IMR-90 (cell line): ENCODE measurements at regions not wholly inside any gene's neighbourhood (a gene's known extent, or its start where the extent isn't known, plus 50 kb on each side); places are given as distances from the start of the nearest gene placed in this dataset.

Source experiments
- ATAC-seq: fragments of 200-7000 bp; cut with Tn5 transposase; 2 replicates; pipeline ENCODE4 v1.9.1; 2020; ENCODE audit warnings: low read depth, mild to moderate bottlenecking, moderate library complexity
- BruUV-seq: library from RNA; stranded (reverse); fragments of 400-500 nt; replicated peaks from 2 replicates; lab custom pipeline; 2021; lab: Mats Ljungman, UMichigan
- CTCF ChIA-PET: fragments of 300-600 bp; formaldehyde crosslinking; extraction: SDS; loops from one replicate; lab custom pipeline; 2021; ENCODE audit warnings: antibody characterized with exemption; lab: Yijun Ruan, JAX
- POLR2A ChIA-PET: fragments of 300-600 bp; sonication (Branson Sonifier 250); formaldehyde crosslinking; loops from one replicate; lab custom pipeline; 2022; ENCODE audit warnings: antibody characterized with exemption; ENCODE audit not compliant: unreplicated experiment; lab: Charles Lee
- DNase-seq: peaks from one replicate; pipeline ENCODE4 v3.0.0; 2013
- H2AFZ ChIP-seq: replicated peaks from 2 replicates; pipeline ENCODE3; 2013; ENCODE audit warnings: low read length, mild to moderate bottlenecking; ENCODE audit not compliant: poor library complexity
- H2AK5ac ChIP-seq: 2 replicates; pipeline ENCODE4 v1.6.1; 2013; ENCODE audit warnings: low read depth, low read length, inconsistent platforms
- H2AK9ac ChIP-seq: replicated peaks from 2 replicates; pipeline ENCODE3; 2013; ENCODE audit warnings: mild to moderate bottlenecking, low read depth, low read length, moderate library complexity; ENCODE audit not compliant: poor library complexity
- H2BK120ac ChIP-seq: 2 replicates; pipeline ENCODE4 v1.6.1; 2013; ENCODE audit warnings: low read depth, low read length, inconsistent platforms
- H2BK15ac ChIP-seq: 3 replicates; pipeline ENCODE4 v1.6.1; 2013; ENCODE audit warnings: low read depth, low read length, inconsistent platforms
- H2BK20ac ChIP-seq: 2 replicates; pipeline ENCODE4 v1.6.1; 2013; ENCODE audit warnings: low read depth, mild to moderate bottlenecking, inconsistent platforms, low read length, moderate library complexity
- H2BK5ac ChIP-seq: 2 replicates; pipeline ENCODE4 v1.6.1; 2013; ENCODE audit warnings: mild to moderate bottlenecking, low read depth, low read length, inconsistent platforms; ENCODE audit not compliant: poor library complexity, severe bottlenecking
- H3K14ac ChIP-seq: replicated peaks from 2 replicates; pipeline ENCODE4 v1.6.1; 2013; ENCODE audit warnings: low read depth, low read length, inconsistent platforms
- H3K18ac ChIP-seq: 2 replicates; pipeline ENCODE4 v1.6.1; 2013; ENCODE audit warnings: low read depth, low read length, control low read depth
- H3K23ac ChIP-seq: 2 replicates; pipeline ENCODE4 v1.6.1; 2013; ENCODE audit warnings: low read depth, low read length, inconsistent platforms
- H3K27ac ChIP-seq: 2 replicates; pipeline ENCODE4 v1.5.1; 2013; ENCODE audit warnings: mild to moderate bottlenecking, control low read depth, low read length; ENCODE audit not compliant: insufficient read depth
- H3K27me3 ChIP-seq: 2 replicates; pipeline ENCODE4 v1.6.1; 2013; ENCODE audit warnings: low read length; ENCODE audit not compliant: control insufficient read depth, insufficient read depth
- H3K36me3 ChIP-seq: 2 replicates; pipeline ENCODE4 v1.6.1; 2013; ENCODE audit warnings: low read length, mixed read lengths; ENCODE audit not compliant: control insufficient read depth, insufficient read depth
- H3K4ac ChIP-seq: 2 replicates; pipeline ENCODE4 v1.6.1; 2013; ENCODE audit warnings: low read depth, low read length, inconsistent platforms
- H3K4me1 ChIP-seq: 2 replicates; pipeline ENCODE4 v1.6.1; 2013; ENCODE audit warnings: low read length, mixed read lengths; ENCODE audit not compliant: control insufficient read depth, insufficient read depth
- H3K4me2 ChIP-seq: 2 replicates; pipeline ENCODE4 v1.6.1; 2013; ENCODE audit warnings: low read depth, mild to moderate bottlenecking, control low read depth, low read length, moderate library complexity
- H3K4me3 ChIP-seq: 2 replicates; pipeline ENCODE4 v1.5.1; 2013; ENCODE audit warnings: low read depth, mild to moderate bottlenecking, control low read depth, low read length, moderate library complexity; ENCODE audit not compliant: insufficient read depth
- H3K56ac ChIP-seq: 2 replicates; pipeline ENCODE4 v1.6.1; 2013; ENCODE audit warnings: low read length, inconsistent platforms; ENCODE audit not compliant: insufficient read depth; ENCODE audit errors: extremely low read depth
- H3K79me1 ChIP-seq, 2 experiments: 2 replicates each; pipeline ENCODE4 v1.6.1; 2013; ENCODE audit warnings: low read length in 2 of 2, inconsistent platforms in 1 of 2, low read depth in 1 of 2
- H3K9ac ChIP-seq: 2 replicates; pipeline ENCODE4 v1.6.1; 2013; ENCODE audit warnings: low read depth, low read length, control low read depth
- H3K9me1 ChIP-seq: 2 replicates; pipeline ENCODE4 v1.6.1; 2013; ENCODE audit warnings: low read length, inconsistent platforms; ENCODE audit not compliant: insufficient read depth
- H3K9me3 ChIP-seq: 2 replicates; pipeline ENCODE4 v1.6.1; 2013; ENCODE audit warnings: low read length; ENCODE audit not compliant: control insufficient read depth, insufficient read depth
- H4K20me1 ChIP-seq: 2 replicates; pipeline ENCODE4 v1.6.1; 2013; ENCODE audit warnings: low read length, inconsistent platforms; ENCODE audit not compliant: insufficient read depth
- H4K5ac ChIP-seq: 2 replicates; pipeline ENCODE4 v1.6.1; 2013; ENCODE audit warnings: mild to moderate bottlenecking, low read depth, low read length, control low read depth
- H4K8ac ChIP-seq, 2 experiments: 2 replicates each; pipeline ENCODE4 v1.6.1; 2013; ENCODE audit warnings: low read depth in 2 of 2, low read length in 2 of 2, control low read depth in 1 of 2, inconsistent platforms in 1 of 2
- H4K91ac ChIP-seq: 2 replicates; pipeline ENCODE4 v1.6.1; 2013; ENCODE audit warnings: low read depth, low read length, inconsistent platforms; ENCODE audit not compliant: insufficient read depth
- BHLHE40 ChIP-seq: fragments of 150-350 bp; IDR thresholded peaks from 2 replicates; pipeline ENCODE4 v1.6.1; 2016; ENCODE audit warnings: mild to moderate bottlenecking, low read depth, low read length
- CEBPB ChIP-seq: IDR thresholded peaks from 2 replicates; pipeline ENCODE4 v1.6.1; 2012; ENCODE audit warnings: low read depth, low read length, improper control_type of control experiment
- FOS ChIP-seq: fragments of 150-350 bp; IDR thresholded peaks from 2 replicates; pipeline ENCODE4 v1.6.1; 2016; ENCODE audit warnings: low read depth, low read length
- MXI1 ChIP-seq: IDR thresholded peaks from 2 replicates; pipeline ENCODE4 v1.6.1; 2012; ENCODE audit warnings: low read depth, mild to moderate bottlenecking, low read length, moderate library complexity, borderline replicate concordance
- RFX5 ChIP-seq: IDR thresholded peaks from 2 replicates; pipeline ENCODE4 v1.8.0; 2012; ENCODE audit warnings: low read depth, mild to moderate bottlenecking, low read length, moderate library complexity
- SMC3 ChIP-seq: fragments of 150-350 bp; IDR thresholded peaks from 2 replicates; pipeline ENCODE4 v1.6.1; 2016; ENCODE audit warnings: low read depth, mild to moderate bottlenecking, antibody characterized with exemption, low read length, moderate library complexity
- WGBS, 2 experiments: methylation state at CpG; one replicate each; pipeline versions ENCODE4 v1.1.5 to v1.1.7; 2013; ENCODE audit warnings: missing lambda C conversion rate in 2 of 2; ENCODE audit not compliant: insufficient read length in 1 of 2; ENCODE audit errors: extremely low coverage in 2 of 2; 5-methylcytosine and 5-hydroxymethylcytosine counted together
- dilution Hi-C: fragments of 300-500 bp; cut with HindIII; formaldehyde crosslinking; loops from one replicate; pipeline ENCODE4 v1.14.3; 2018; ENCODE audit warnings: low sequenced_read_pairs; ENCODE audit not compliant: unreplicated experiment
- in situ Hi-C: fragments of 300-500 bp; cut with MboI; formaldehyde crosslinking; loops from 3 replicates; pipeline ENCODE4 v1.14.3; 2019; ENCODE audit warnings: low sequenced_read_pairs, inconsistent platforms, mixed read lengths
- intact Hi-C: fragments of 100-400 bp; cut with micrococcal nuclease; formaldehyde crosslinking; loops from 2 replicates; pipeline ENCODE4 v1.10.0; 2022

DNA sequence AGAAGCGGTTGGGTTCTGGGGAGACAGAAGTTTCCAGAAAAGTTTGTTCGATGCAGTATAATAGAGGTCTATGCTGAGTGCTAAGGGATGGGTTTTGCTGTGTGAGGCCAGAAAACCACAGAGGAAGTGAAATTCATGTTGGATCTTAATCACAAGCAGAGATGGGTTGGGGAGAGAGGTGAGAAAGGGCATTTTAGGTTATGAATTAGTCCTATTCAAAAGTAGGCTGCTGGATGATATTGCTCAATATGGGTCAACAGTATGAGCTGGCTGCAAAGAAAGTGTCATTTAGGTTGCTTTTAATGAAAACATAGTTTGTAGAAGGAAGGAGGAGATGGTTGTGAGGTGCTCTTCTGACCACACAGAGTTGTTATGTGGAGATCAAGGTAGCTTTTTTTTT is 118.8 kb upstream of the LHCGR start:
- no peak overlapping the region for H4K5ac ChIP-seq
- no peak overlapping the region for H3K4me2 ChIP-seq
- no peak overlapping the region for H2AFZ ChIP-seq
- POLR2A ChIA-PET, result no interaction called here
- no peak overlapping the region for H3K23ac ChIP-seq
- no TSS peak for BruUV-seq
- no peaks in the 10 kb centered on the region for H3K79me1 ChIP-seq
- dilution Hi-C loops (no loop called here), intact Hi-C loops (no loop called here), in situ Hi-C loops (no loop called here)
- peaks cover 5% of the 10 kb centered on the region; the same call in 1 of the 2 replicates for H3K4me1 ChIP-seq
- no peak overlapping the region for H3K9ac ChIP-seq
- no peak overlapping the region for H4K8ac ChIP-seq
- H4K91ac ChIP-seq, result no peak overlapping the region
- ATAC-seq, result no peak
- no peaks in the 10 kb centered on the region for H4K20me1 ChIP-seq
- WGBS, 2 experiments, result 100% methylated on average over 1 of the region's 2 CpGs; no CpG with 5 or more reads in 1 of the 2 experiments
- 0 out of 2 replicates have a peak, but pooled peaks cover 2% of the 10 kb centered on the region for H3K27me3 ChIP-seq
- H3K9me3 ChIP-seq, result no peaks in the 10 kb centered on the region
- no peak overlapping the region for H2BK5ac ChIP-seq
- H2BK15ac ChIP-seq, result no peak overlapping the region
- H2AK5ac ChIP-seq, result no peak overlapping the region
- CTCF ChIA-PET, result interaction anchor here (1.1 kb wide), 1 partner anchor 96 kb away, joined by 3 read pairs; no protein-coding TSS in a partner anchor
- TF ChIP-seq FOS, result no peak
- peak; percentile 54 for TF ChIP-seq CEBPB
- TF ChIP-seq SMC3, result no peak
- TF ChIP-seq RFX5, result no peak
- no peak for TF ChIP-seq MXI1
- no peak for TF ChIP-seq BHLHE40
- no peaks in the 10 kb centered on the region for H3K36me3 ChIP-seq
- H3K27ac ChIP-seq, result no peak overlapping the region
- no peak overlapping the region for H3K4me3 ChIP-seq
- H3K4ac ChIP-seq, result no peak overlapping the region
- no peak overlapping the region for H3K56ac ChIP-seq
- H2AK9ac ChIP-seq, result no peak overlapping the region
- DNase-seq, result no peak
- no peak overlapping the region for H2BK20ac ChIP-seq
- no peak overlapping the region for H3K14ac ChIP-seq
- no peak overlapping the region for H2BK120ac ChIP-seq
- H3K18ac ChIP-seq, result no peak overlapping the region
- H3K9me1 ChIP-seq, result no peaks in the 10 kb centered on the region
